ENCODE measurements at regions not wholly inside any gene's neighbourhood (a gene's known extent, or its start where the extent isn't known, plus 50 kb on each side); places are given as distances from the start of the nearest gene placed in this dataset.

- TF ChIP-seq TSHZ2 (CRISPR knock-in tag; IDR thresholded peaks at IDR 0.05) (no peak), CREB5 (CRISPR knock-in tag; IDR thresholded peaks at IDR 0.05; ENCODE audit: low read depth) (no peak), POU6F1 (CRISPR knock-in tag; IDR thresholded peaks at IDR 0.05; ENCODE audit: borderline replicate concordance, low read depth) (no peak), ZC3H10 (CRISPR knock-in tag; IDR thresholded peaks at IDR 0.05) (no peak), TOX (CRISPR knock-in tag; IDR thresholded peaks at IDR 0.05; ENCODE audit: borderline replicate concordance) (no peak), CSRNP3 (CRISPR knock-in tag; IDR thresholded peaks at IDR 0.05) (no peak), BACH2 (CRISPR knock-in tag; IDR thresholded peaks at IDR 0.05; ENCODE audit: borderline replicate concordance) (no peak), ARNTL (CRISPR knock-in tag; IDR thresholded peaks at IDR 0.05; ENCODE audit: borderline replicate concordance, low read depth) (no peak), ESRRG (CRISPR knock-in tag; IDR thresholded peaks at IDR 0.05) (no peak), ZFP3 (CRISPR knock-in tag; IDR thresholded peaks at IDR 0.05) (no peak), CSDC2 (CRISPR knock-in tag; IDR thresholded peaks at IDR 0.05) (no peak), GLIS3 (CRISPR knock-in tag; IDR thresholded peaks at IDR 0.05) (no peak), ZFP30 (CRISPR knock-in tag; IDR thresholded peaks at IDR 0.05) (no peak)
These were observed 440.3 kb downstream of the LRATD1 start for GRCh38 chr2:15072836-15073235.
